HG03159 (cell line): ENCODE measurements at regions not wholly inside any gene's neighbourhood (a gene's known extent, or its start where the extent isn't known, plus 50 kb on each side); places are given as distances from the start of the nearest gene placed in this dataset.
"Not testable (repeated sequence)": the region's sequence is repeated elsewhere in the genome, so short reads cannot be mapped to it uniquely, and the experiment has no call there.

Source experiments
- ATAC-seq: cut with Tn5 transposase; IDR thresholded peaks from one replicate; pipeline ENCODE4 v1.9.1; 2021; ENCODE audit warnings: mild to moderate bottlenecking, moderate library complexity; ENCODE audit not compliant: unreplicated experiment

- no peak for ATAC-seq
Measured at GRCh38 chr4:163273922-163274321, 58.5 kb downstream of the NPY1R start.

- no peak for ATAC-seq
Measured at GRCh38 chr4:163273203-163273602, 59.2 kb downstream of the NPY1R start.

GRCh38 chr4:163271555-163272127 lies 60.8 kb downstream of the NPY1R start:
- ATAC-seq: no peak

- ATAC-seq: no peak
Measured at GRCh38 chr4:163269869-163270268, 62.5 kb downstream of the NPY1R start.

- ATAC-seq: no peak
Measured at GRCh38 chr4:163269166-163269565, 63.2 kb downstream of the NPY1R start.

- no peak for ATAC-seq
Measured at GRCh38 chr4:163264934-163265333, 67.5 kb downstream of the NPY1R start.

GRCh38 chr4:163263606-163264005 lies 68.8 kb downstream of the NPY1R start:
- no peak for ATAC-seq

GRCh38 chr4:163256680-163257343 lies 75.6 kb downstream of the NPY1R start:
- ATAC-seq: no peak

GRCh38 chr4:163251204-163251603 lies 81.2 kb downstream of the NPY1R start:
- ATAC-seq: peak; percentile 45

GRCh38 chr4:163249042-163249441 lies 82.4 kb upstream of the NAF1 start:
- ATAC-seq: no peak

GRCh38 chr4:163245044-163245728 lies 78.5 kb upstream of the NAF1 start:
- ATAC-seq: no peak

GRCh38 chr4:163243297-163243981 lies 76.7 kb upstream of the NAF1 start:
- ATAC-seq: no peak

- no peak for ATAC-seq
Measured at GRCh38 chr4:163237856-163238255, 71.2 kb upstream of the NAF1 start.

GRCh38 chr4:163236389-163236788 lies 69.7 kb upstream of the NAF1 start:
- ATAC-seq: not testable (repeated sequence)

GRCh38 chr4:163233321-163233720 lies 66.6 kb upstream of the NAF1 start:
- no peak for ATAC-seq

GRCh38 chr4:163228648-163229047 lies 62.0 kb upstream of the NAF1 start:
- ATAC-seq: no peak

- no peak for ATAC-seq
Measured at GRCh38 chr4:163221467-163221866, 54.8 kb upstream of the NAF1 start.

- ATAC-seq: no peak
Measured at GRCh38 chr4:163217505-163217904, 50.8 kb upstream of the NAF1 start.
